Effector memory CD4-positive, alpha-beta T cell (primary cell): ENCODE measurements at regions not wholly inside any gene's neighbourhood (a gene's known extent, or its start where the extent isn't known, plus 50 kb on each side); places are given as distances from the start of the nearest gene placed in this dataset.

ENCODE experiments used
- DNase-seq, 3 donors: peaks; one replicate each; pipeline ENCODE4 v3.0.0-alpha.2; 2020
- H3K27ac ChIP-seq: 2 replicates; pipeline ENCODE4 v1.7.0; 2013; ENCODE audit warnings: mild to moderate bottlenecking, low read length, moderate library complexity; ENCODE audit not compliant: insufficient read depth, poor library complexity, severe bottlenecking
- H3K27me3 ChIP-seq: replicated peaks from 2 replicates; pipeline ENCODE4 v1.7.0; 2013; ENCODE audit warnings: mild to moderate bottlenecking, low read length; ENCODE audit not compliant: insufficient read depth, control insufficient read depth, poor library complexity, severe bottlenecking
- H3K36me3 ChIP-seq: 2 replicates; pipeline ENCODE4 v1.7.0; 2013; ENCODE audit warnings: mild to moderate bottlenecking, low read length, moderate library complexity; ENCODE audit not compliant: control insufficient read depth, insufficient read depth
- H3K4me1 ChIP-seq: 2 replicates; pipeline ENCODE4 v1.7.0; 2013; ENCODE audit warnings: low read length, mild to moderate bottlenecking; ENCODE audit not compliant: control insufficient read depth, insufficient read depth, poor library complexity, severe bottlenecking
- H3K4me3 ChIP-seq: 2 replicates; pipeline ENCODE4 v1.7.0; 2013; ENCODE audit warnings: low read length, low read depth, mild to moderate bottlenecking; ENCODE audit not compliant: insufficient read depth, poor library complexity, severe bottlenecking
- H3K9me3 ChIP-seq: 2 replicates; pipeline ENCODE4 v1.7.0; 2013; ENCODE audit warnings: mild to moderate bottlenecking, low read length, moderate library complexity; ENCODE audit not compliant: control insufficient read depth

GRCh38 chr2:144592500-144593256 lies 72.8 kb upstream of the ZEB2 start:
- DNase-seq, result no peak
- Histone ChIP-seq H3K27me3 (no peaks in the 10 kb centered on the region), H3K4me1 (no peaks in the 10 kb centered on the region), H3K27ac (no peak overlapping the region), H3K4me3 (no peak overlapping the region), H3K9me3 (no peaks in the 10 kb centered on the region), H3K36me3 (no peaks in the 10 kb centered on the region)

- Histone ChIP-seq H3K36me3 (no peaks in the 10 kb centered on the region), H3K9me3 (no peaks in the 10 kb centered on the region), H3K27ac (no peak overlapping the region), H3K27me3 (no peaks in the 10 kb centered on the region), H3K4me3 (no peak overlapping the region), H3K4me1 (no peaks in the 10 kb centered on the region)
- no peak for DNase-seq
Measured at GRCh38 chr2:144587306-144587705, 67.4 kb upstream of the ZEB2 start.

GRCh38 chr2:144586476-144586875 lies 66.6 kb upstream of the ZEB2 start:
- no peak overlapping the region for H3K27ac ChIP-seq
- no peaks in the 10 kb centered on the region for H3K4me1 ChIP-seq
- H3K36me3 ChIP-seq, result no peaks in the 10 kb centered on the region
- no peak for DNase-seq
- no peaks in the 10 kb centered on the region for H3K9me3 ChIP-seq
- no peak overlapping the region for H3K4me3 ChIP-seq
- H3K27me3 ChIP-seq, result no peaks in the 10 kb centered on the region

GRCh38 chr2:144583741-144584453 lies 64.0 kb upstream of the ZEB2 start:
- no peaks in the 10 kb centered on the region for H3K36me3 ChIP-seq
- H3K27me3 ChIP-seq, result no peaks in the 10 kb centered on the region
- H3K9me3 ChIP-seq, result no peaks in the 10 kb centered on the region
- H3K27ac ChIP-seq, result no peak overlapping the region
- no peak for DNase-seq
- H3K4me3 ChIP-seq, result no peak overlapping the region
- no peaks in the 10 kb centered on the region for H3K4me1 ChIP-seq

- Histone ChIP-seq H3K36me3 (no peaks in the 10 kb centered on the region), H3K4me1 (no peaks in the 10 kb centered on the region), H3K9me3 (no peaks in the 10 kb centered on the region), H3K4me3 (no peak overlapping the region), H3K27ac (no peak overlapping the region), H3K27me3 (no peaks in the 10 kb centered on the region)
- no peak for DNase-seq
Measured at GRCh38 chr2:144583381-144583729, 63.4 kb upstream of the ZEB2 start.

- no peaks in the 10 kb centered on the region for H3K4me1 ChIP-seq
- no peak overlapping the region for H3K4me3 ChIP-seq
- H3K9me3 ChIP-seq, result no peaks in the 10 kb centered on the region
- no peak overlapping the region for H3K27ac ChIP-seq
- H3K27me3 ChIP-seq, result no peaks in the 10 kb centered on the region
- no peak for DNase-seq
- no peaks in the 10 kb centered on the region for H3K36me3 ChIP-seq
Measured at GRCh38 chr2:144582651-144583380, 62.9 kb upstream of the ZEB2 start.

- H3K4me1 ChIP-seq, result no peaks in the 10 kb centered on the region
Measured at GRCh38 chr2:144580521-144581161, 60.7 kb upstream of the ZEB2 start.

GRCh38 chr2:144579556-144579955 lies 59.6 kb upstream of the ZEB2 start:
- Histone ChIP-seq H3K27ac (no peak overlapping the region), H3K4me3 (no peak overlapping the region), H3K4me1 (no peaks in the 10 kb centered on the region), H3K36me3 (no peaks in the 10 kb centered on the region), H3K27me3 (no peaks in the 10 kb centered on the region), H3K9me3 (no peaks in the 10 kb centered on the region)
- no peak for DNase-seq

More at GRCh38 chr2:144580521-144581161, 60.7 kb upstream of the ZEB2 start:
- Histone ChIP-seq H3K36me3 (no peaks in the 10 kb centered on the region), H3K27me3 (no peaks in the 10 kb centered on the region), H3K9me3 (no peaks in the 10 kb centered on the region), H3K27ac (no peak overlapping the region), H3K4me3 (no peak overlapping the region)
- DNase-seq, result no peak

GRCh38 chr2:144578099-144578498 lies 58.2 kb upstream of the ZEB2 start:
- H3K4me3 ChIP-seq, result no peak overlapping the region

More at GRCh38 chr2:144578099-144578498, 58.2 kb upstream of the ZEB2 start:
- Histone ChIP-seq H3K27me3 (no peaks in the 10 kb centered on the region), H3K9me3 (no peaks in the 10 kb centered on the region), H3K4me1 (no peaks in the 10 kb centered on the region), H3K36me3 (no peaks in the 10 kb centered on the region), H3K27ac (no peak overlapping the region)
- no peak for DNase-seq
